ACC112 (cell line): ENCODE measurements at regions not wholly inside any gene's neighbourhood (a gene's known extent, or its start where the extent isn't known, plus 50 kb on each side); places are given as distances from the start of the nearest gene placed in this dataset.

ENCODE experiments used
- H2AFZ ChIP-seq: fragments of 200-600 bp; sonication (generic); one replicate; pipeline ENCODE4 v1.6.0; 2017; ENCODE audit warnings: antibody characterized with exemption, low read length; ENCODE audit not compliant: unreplicated experiment
- H3K27ac ChIP-seq: fragments of 200-600 bp; sonication (generic); 2 replicates; pipeline ENCODE4 v1.5.1; 2014; ENCODE audit warnings: low read depth, mild to moderate bottlenecking, antibody characterized with exemption, low read length, moderate library complexity
- H3K27me3 ChIP-seq: fragments of 200-600 bp; sonication (generic); 2 replicates; pipeline ENCODE4 v1.6.1; 2014; ENCODE audit warnings: mild to moderate bottlenecking, antibody characterized with exemption, low read length, moderate library complexity, mixed read lengths; ENCODE audit not compliant: insufficient read depth
- H3K36me3 ChIP-seq: fragments of 200-600 bp; sonication (generic); 2 replicates; pipeline ENCODE4 v1.6.1; 2016; ENCODE audit warnings: mild to moderate bottlenecking, antibody characterized with exemption, low read length, moderate library complexity, mixed read lengths; ENCODE audit not compliant: insufficient read depth
- H3K4me1 ChIP-seq: fragments of 200-600 bp; sonication (generic); one replicate; pipeline ENCODE4 v1.6.1; 2016; ENCODE audit warnings: low read length, mixed read lengths; ENCODE audit not compliant: insufficient read depth, unreplicated experiment, control insufficient read depth
- H3K4me3 ChIP-seq: fragments of 200-600 bp; sonication (generic); 2 replicates; pipeline ENCODE4 v1.5.1; 2014; ENCODE audit warnings: mild to moderate bottlenecking, low read depth, low read length
- H3K79me2 ChIP-seq: fragments of 200-600 bp; sonication (generic); one replicate; pipeline ENCODE4 v1.6.0; 2016; ENCODE audit warnings: low read length; ENCODE audit not compliant: control insufficient read depth, unreplicated experiment, insufficient read depth

DNA sequence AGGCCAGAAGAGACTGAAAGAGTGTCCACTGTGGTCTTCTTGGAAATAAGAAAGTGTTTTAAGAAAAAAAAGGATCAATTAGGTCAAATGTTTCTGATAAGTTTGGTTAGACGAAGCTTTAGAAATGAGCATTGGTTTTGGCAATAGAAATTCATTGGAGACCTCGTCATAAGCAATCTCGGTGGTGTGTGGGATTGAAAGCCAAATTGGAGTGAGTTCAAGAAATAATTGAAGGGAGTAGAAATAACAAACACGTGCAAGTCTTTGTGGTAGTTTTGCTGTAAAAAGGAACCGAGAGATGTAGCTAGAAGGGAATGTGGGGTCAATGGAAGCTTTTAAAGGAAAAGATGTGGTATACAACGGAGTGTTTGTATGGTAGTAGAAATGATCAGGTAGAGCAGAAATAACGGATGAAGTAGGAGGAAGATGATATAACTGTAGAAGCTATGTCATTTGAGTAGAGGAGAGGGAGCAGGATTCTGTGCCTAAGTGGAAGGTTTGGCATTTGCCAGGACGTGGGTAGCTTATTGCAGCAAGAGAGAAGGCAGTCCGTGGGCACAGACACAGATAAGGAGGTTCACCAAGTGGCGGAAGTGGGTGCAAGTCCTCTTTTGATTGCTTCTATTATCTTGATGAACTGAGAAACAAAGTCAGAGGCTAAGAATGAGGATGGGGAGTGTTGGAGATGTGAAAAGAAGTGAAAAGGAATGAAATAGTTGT lies 146.2 kb downstream of the DACT1 start:
- Histone ChIP-seq H3K4me3 (no peak overlapping the region), H3K36me3 (no peaks in the 10 kb centered on the region), H2AFZ (no peak overlapping the region), H3K79me2 (no peaks in the 10 kb centered on the region), H3K27me3 (peaks cover 53% of the 10 kb centered on the region), H3K27ac (no peak overlapping the region), H3K4me1 (no peaks in the 10 kb centered on the region)

DNA sequence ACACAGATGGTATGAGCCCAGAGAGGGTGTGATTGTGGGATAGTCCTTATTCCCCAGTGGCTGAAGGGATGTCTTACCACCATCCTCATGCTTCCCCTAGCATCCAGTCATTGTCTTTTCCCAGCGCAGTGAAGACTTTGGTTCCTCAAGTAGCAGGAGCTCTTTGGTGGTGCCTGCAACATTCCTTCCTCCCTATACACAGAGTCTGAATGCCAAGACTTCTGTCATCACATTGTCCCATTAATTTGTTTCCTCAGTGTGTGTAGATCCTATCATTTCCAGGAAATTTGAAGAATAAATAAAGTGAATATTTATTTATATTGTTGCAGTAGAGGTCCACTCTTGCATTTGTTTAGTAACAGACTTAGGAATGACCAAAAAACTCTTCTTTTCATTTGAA lies 147.2 kb downstream of the DACT1 start:
- peaks cover 60% of the 10 kb centered on the region for H3K27me3 ChIP-seq

DNA sequence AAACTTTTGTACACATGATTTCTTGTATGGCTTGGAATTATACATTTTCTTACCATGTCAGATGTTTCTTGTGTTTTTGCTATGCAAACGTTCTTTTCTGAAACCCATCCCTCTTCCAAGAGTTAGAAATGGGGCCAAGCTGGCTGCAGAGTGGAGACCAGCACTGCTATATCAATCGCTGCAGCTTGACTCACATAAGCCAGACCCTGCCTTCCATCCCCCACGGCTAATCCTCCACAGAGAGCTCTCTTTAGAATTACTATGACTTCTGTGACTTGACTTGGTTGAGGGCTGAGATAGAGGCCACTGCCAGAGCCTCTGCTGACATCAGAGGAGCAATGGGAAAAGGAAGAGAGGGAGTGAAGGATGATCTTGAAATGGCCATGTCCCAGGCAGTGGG lies 147.9 kb downstream of the DACT1 start:
- H3K27ac ChIP-seq: no peak overlapping the region
- peaks cover 64% of the 10 kb centered on the region for H3K27me3 ChIP-seq
- H3K36me3 ChIP-seq: no peaks in the 10 kb centered on the region
- no peaks in the 10 kb centered on the region for H3K79me2 ChIP-seq
- H2AFZ ChIP-seq: no peak overlapping the region
- no peaks in the 10 kb centered on the region for H3K4me1 ChIP-seq
- H3K4me3 ChIP-seq: no peak overlapping the region

More for the DNA sequence above, 147.2 kb downstream of the DACT1 start:
- Histone ChIP-seq H2AFZ (no peak overlapping the region), H3K79me2 (no peaks in the 10 kb centered on the region), H3K27ac (no peak overlapping the region), H3K36me3 (no peaks in the 10 kb centered on the region), H3K4me3 (no peak overlapping the region), H3K4me1 (no peaks in the 10 kb centered on the region)

DNA sequence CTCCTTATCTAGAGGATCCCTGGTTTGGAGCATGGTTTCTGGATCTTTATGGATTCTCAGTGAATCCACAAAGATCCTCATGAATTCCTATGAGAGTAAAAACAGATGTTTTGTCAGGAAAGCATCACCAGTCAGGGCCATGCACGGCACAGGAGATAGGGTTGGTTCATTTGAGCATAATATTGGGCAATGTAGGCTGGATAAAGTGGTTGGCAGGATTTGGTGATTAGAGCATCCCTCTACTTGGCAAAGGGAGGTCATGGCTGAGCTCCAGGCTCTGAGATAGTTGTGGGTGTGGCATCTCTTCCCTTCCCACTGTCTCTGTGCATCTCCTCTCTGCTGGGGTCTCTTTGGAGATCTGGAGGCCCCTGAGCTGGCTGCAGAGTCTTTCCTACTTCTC lies 149.8 kb downstream of the DACT1 start:
- H3K79me2 ChIP-seq: no peaks in the 10 kb centered on the region
- H3K27ac ChIP-seq: no peak overlapping the region
- peaks cover 2% of the 10 kb centered on the region for H3K4me1 ChIP-seq
- H2AFZ ChIP-seq: no peak overlapping the region
- H3K36me3 ChIP-seq: no peaks in the 10 kb centered on the region
- H3K27me3 ChIP-seq: peaks cover 66% of the 10 kb centered on the region
- H3K4me3 ChIP-seq: no peak overlapping the region

DNA sequence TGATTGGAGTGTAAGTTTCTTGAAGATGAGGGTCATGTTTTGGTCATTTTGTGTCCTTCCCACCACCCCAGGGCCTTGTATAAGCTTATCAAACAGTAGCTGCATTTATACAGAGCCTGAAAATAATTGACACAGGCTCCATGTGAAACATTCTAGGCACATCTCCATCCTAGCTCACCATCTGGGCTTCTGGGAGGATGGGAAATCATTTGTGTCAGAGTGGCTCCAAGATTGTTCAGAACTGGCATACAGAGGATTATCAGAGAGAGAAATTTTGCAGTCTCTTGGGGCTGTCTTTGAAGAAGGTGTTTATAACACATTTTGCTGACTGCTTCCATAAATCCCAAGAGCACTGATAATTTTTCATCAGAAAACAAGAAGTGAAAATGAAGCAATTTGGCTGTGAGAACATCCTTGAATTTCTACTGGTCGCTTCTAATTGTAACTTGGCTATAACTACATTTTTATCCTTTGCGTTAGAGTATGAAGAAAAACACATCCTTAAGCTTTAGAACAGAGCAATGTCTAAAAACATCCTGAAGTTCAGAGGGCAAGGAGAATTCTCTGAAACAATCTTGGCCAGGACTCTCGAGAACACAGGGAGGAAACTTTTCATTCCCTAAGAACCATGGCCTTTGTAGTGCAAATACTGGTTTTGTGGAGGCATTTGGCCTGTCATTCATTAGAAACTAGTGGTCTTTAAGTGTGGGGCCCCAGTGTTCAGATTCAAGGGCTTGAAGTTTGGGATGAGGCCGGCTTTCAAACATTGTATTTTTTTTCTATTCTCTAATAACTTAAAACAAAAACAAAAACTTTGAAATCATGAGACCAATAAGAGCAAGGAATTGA lies 151.1 kb downstream of the DACT1 start:
- Histone ChIP-seq H3K36me3 (no peaks in the 10 kb centered on the region), H3K27me3 (peaks cover 64% of the 10 kb centered on the region)

DNA sequence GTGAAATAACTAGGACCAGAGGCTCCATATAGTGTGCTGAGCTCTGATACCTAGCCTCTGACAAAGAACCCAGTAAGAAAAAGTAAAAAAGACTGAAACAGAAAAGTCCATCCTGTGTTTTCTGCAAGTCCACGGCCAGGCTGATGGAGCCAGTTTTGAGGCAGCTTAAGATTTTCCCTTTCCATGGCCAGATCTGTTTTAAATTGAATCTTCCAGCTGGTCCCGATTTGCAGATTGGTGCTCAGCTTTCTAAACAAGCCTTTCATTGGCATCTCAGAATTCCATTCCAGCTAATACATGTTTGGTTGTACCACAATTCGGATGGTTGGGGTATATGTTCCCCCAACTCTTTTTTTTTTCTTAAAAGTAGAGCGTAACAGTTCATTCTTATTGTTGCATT lies 152.0 kb downstream of the DACT1 start:
- no peak overlapping the region for H2AFZ ChIP-seq
- no peak overlapping the region for H3K4me3 ChIP-seq
- H3K27ac ChIP-seq: no peak overlapping the region
- H3K4me1 ChIP-seq: peaks cover 10% of the 10 kb centered on the region
- no peaks in the 10 kb centered on the region for H3K79me2 ChIP-seq
- no peaks in the 10 kb centered on the region for H3K36me3 ChIP-seq
- H3K27me3 ChIP-seq: peaks cover 61% of the 10 kb centered on the region

More for the DNA sequence above, 151.1 kb downstream of the DACT1 start:
- Histone ChIP-seq H3K4me3 (no peak overlapping the region), H2AFZ (no peak overlapping the region), H3K79me2 (no peaks in the 10 kb centered on the region), H3K27ac (no peak overlapping the region), H3K4me1 (peaks cover 10% of the 10 kb centered on the region)

DNA sequence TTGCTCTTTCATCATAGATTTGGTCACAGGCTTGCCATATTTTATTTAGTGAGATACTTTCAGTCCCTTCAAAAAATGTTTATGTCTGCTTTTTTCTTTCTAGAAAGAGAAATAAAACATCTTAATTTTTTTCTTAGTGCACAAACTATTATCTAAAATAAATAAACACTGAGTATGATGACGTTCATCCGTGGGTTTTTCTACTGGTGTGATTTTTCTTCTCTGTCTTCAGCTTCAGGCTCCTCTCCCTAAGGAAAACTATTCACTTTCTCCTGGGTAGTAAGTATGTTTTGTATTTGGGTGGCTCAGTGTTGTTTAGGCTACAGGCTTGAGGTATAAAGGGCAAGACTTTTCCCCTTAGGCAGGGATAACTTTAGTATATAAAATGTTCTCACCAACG lies 154.7 kb downstream of the DACT1 start:
- Histone ChIP-seq H3K36me3 (no peaks in the 10 kb centered on the region), H3K4me3 (no peak overlapping the region), H2AFZ (no peak overlapping the region), H3K27me3 (peaks cover 34% of the 10 kb centered on the region), H3K4me1 (peaks cover 10% of the 10 kb centered on the region), H3K79me2 (no peaks in the 10 kb centered on the region), H3K27ac (no peak overlapping the region)

DNA sequence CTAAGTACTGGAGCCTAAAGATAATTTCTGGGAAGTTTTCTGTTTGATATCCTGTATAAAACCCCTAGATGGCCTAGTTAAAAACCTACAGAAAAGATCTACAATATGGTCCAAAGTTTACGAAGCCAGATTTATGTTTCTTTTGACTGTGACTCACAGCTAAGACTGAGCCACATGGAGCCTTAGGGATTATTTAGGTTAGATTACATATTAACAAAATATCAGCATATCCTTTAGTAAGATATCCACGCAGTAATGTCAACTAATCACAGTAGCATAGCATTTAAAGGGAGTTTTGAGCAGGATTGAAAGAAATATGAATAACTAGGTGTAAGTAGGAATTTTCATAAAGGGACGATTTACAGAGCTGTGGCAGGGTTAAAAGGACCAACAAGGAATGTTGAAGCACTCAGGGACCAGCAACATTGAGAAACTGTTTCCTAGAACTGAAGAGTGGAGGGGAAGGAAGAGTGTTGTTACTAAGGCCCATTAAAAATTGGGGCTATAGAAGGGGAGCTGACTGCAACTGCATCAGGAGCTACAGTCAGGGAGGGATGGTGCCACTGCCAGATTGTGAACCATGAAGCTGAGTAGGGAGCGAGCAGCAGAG lies 155.5 kb downstream of the DACT1 start:
- Histone ChIP-seq H3K27ac (0 out of 2 replicates have a peak overlapping the region, but pooled peaks have one; percentile 25), H3K4me3 (no peak overlapping the region), H3K36me3 (no peaks in the 10 kb centered on the region), H2AFZ (no peak overlapping the region), H3K27me3 (peaks cover 26% of the 10 kb centered on the region), H3K4me1 (peaks cover 10% of the 10 kb centered on the region), H3K79me2 (no peaks in the 10 kb centered on the region)

DNA sequence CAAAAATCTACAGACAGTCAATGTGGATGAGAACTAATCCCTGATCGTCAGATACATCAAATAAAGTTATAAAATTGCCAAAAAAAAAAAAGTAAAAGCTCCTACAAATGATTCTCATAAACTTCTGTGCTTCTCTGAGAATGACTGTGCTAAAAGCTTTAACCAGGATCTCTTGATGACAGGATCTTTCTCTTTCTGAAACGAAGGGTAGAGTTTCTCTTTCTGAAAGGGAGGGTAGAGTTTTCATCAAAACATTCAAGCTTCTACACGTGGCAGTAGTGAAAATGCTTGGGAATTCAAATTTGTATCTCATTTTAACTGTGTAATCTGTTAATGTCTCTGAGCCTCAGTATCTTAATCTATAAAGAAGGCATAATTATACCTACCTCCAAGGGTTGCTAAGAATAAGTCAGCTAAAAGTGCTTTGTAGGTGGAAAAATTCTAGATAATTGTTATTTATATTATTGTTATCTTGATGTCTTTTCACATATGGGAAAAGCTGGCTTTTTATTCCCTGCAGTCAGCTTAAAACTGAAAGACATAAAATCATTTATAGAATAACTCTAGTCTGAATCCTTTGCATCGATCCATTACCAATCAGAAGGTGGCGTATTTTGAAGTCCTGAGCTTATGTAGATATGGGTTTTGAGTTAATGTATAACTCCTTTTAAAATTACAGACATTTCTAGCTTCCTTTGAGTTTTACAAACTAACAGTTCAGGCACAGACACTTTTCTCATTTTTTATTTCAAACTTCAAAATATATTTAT lies 157.4 kb downstream of the DACT1 start:
- Histone ChIP-seq H3K27ac (no peak overlapping the region), H3K4me1 (peaks cover 10% of the 10 kb centered on the region), H3K27me3 (peaks cover 12% of the 10 kb centered on the region), H3K4me3 (no peak overlapping the region), H2AFZ (no peak overlapping the region), H3K36me3 (no peaks in the 10 kb centered on the region), H3K79me2 (no peaks in the 10 kb centered on the region)

DNA sequence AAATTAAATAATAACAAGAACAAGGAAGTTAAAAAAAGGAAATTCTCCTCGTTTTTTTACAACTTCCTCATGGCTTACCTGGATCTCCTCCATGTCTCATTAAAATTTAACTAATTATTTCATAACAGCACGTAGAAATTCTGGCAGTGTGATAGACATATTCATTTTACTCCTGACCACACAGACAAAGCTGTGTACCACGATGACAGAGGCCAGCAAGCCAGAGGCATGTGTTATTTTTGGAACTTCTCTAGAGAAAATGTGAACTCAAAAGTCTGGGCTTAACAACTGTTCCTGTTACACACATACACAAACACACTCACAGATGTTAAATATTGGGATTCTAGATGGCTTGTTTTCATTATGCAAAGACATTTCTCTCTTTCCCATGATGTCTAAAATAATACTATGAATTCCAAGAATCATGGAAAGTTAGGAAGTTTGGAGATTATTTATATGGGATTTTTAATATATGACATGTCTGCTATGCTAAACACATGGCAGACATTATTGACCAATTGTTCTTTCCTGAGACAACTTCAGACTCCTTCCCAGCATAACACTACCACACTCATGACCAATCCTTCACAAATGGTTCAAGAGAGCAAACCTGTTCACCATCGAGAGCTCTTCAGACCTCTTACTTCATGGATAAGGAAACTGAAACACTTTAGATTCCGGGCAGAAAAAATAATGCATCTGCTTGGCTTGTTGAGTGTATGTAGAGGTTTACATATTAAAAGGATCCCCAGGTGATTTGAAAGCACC lies 158.7 kb downstream of the DACT1 start:
- Histone ChIP-seq H3K27me3 (peaks cover 6% of the 10 kb centered on the region), H3K79me2 (no peaks in the 10 kb centered on the region), H3K27ac (no peak overlapping the region), H3K4me1 (peaks cover 10% of the 10 kb centered on the region), H3K4me3 (no peak overlapping the region), H3K36me3 (no peaks in the 10 kb centered on the region), H2AFZ (no peak overlapping the region)
